Small intestine (tissue), 7 donors: ENCODE measurements at regions not wholly inside any gene's neighbourhood (a gene's known extent, or its start where the extent isn't known, plus 50 kb on each side); places are given as distances from the start of the nearest gene placed in this dataset.
"Not testable (repeated sequence)": the region's sequence is repeated elsewhere in the genome, so short reads cannot be mapped to it uniquely, and the experiment has no call there.

Experiments used
- DNase-seq, 2 donors: peaks; one replicate each; pipeline versions ENCODE4 v3.0.0 to v3.0.0-alpha.2; 2013
- FAIRE-seq: peaks from 2 replicates; lab custom pipeline; 2012; peaks lifted over from hg19 to GRCh38; lab: Jason Lieb, UNC
- H3K27ac ChIP-seq, 3 donors: one replicate each; pipeline ENCODE4 v1.5.1; 2013; ENCODE audit warnings: low read length in 2 of 3, mild to moderate bottlenecking in 2 of 3, control low read depth in 1 of 3, inconsistent platforms in 1 of 3, low read depth in 1 of 3, moderate library complexity in 1 of 3
- H3K27me3 ChIP-seq, 3 donors: one replicate each; pipeline ENCODE4 v1.6.1; 2013; ENCODE audit warnings: low read length in 3 of 3, inconsistent platforms in 1 of 3; ENCODE audit not compliant: control insufficient read depth in 3 of 3, insufficient read depth in 3 of 3
- H3K36me3 ChIP-seq, 3 donors: one replicate each; pipeline ENCODE4 v1.6.1; 2013; ENCODE audit warnings: low read length in 3 of 3, inconsistent platforms in 1 of 3, low read depth in 1 of 3, mild to moderate bottlenecking in 1 of 3, moderate library complexity in 1 of 3; ENCODE audit not compliant: control insufficient read depth in 3 of 3, insufficient read depth in 2 of 3
- H3K4me1 ChIP-seq, 3 donors: one replicate each; pipeline ENCODE4 v1.6.1; 2013; ENCODE audit warnings: low read length in 2 of 3, inconsistent platforms in 1 of 3, low read depth in 1 of 3, mild to moderate bottlenecking in 1 of 3, moderate library complexity in 1 of 3; ENCODE audit not compliant: control insufficient read depth in 3 of 3, insufficient read depth in 2 of 3
- H3K4me3 ChIP-seq, 3 donors: one replicate each; pipeline ENCODE4 v1.5.1; 2013; ENCODE audit warnings: low read length in 3 of 3, control low read depth in 1 of 3, inconsistent platforms in 1 of 3, low read depth in 1 of 3, mild to moderate bottlenecking in 1 of 3, moderate library complexity in 1 of 3
- H3K9me3 ChIP-seq, 2 donors: one replicate each; pipeline ENCODE4 v1.6.1; 2013; ENCODE audit warnings: low read depth in 1 of 2, low read length in 1 of 2; ENCODE audit not compliant: control insufficient read depth in 2 of 2, insufficient read depth in 1 of 2
- WGBS, 3 donors: extraction: QIAGEN DNeasy Blood & Tissue Kit; methylation state at CpG; one replicate each; pipeline ENCODE4 v1.1.7; 2013; 5-methylcytosine and 5-hydroxymethylcytosine counted together
- donor health status: healthy with polysubstance abuse.
- donor health status: control.
- donor health status: control.
- donor health status: Bipolar disorder and iron deficiency.
- donor health status: healthy.

- FAIRE-seq (no peak), DNase-seq (no peak)
- Histone ChIP-seq H3K9me3 (peaks cover 0 to 2% of the 10 kb centered on the region in 2 donors), H3K4me1 (no peaks in the 10 kb centered on the region), H3K27me3 (no peaks in the 10 kb centered on the region), H3K27ac (no peak overlapping the region), H3K4me3 (no peak overlapping the region), H3K36me3 (no peaks in the 10 kb centered on the region)
- WGBS, 3 donors, result 34 to 48% (median 44%) methylated on average over 2 of the region's 2 CpGs
Measured at GRCh38 chr6:84953111-84953755, 188.8 kb upstream of the TBX18 start.

- FAIRE-seq, H3K27ac ChIP-seq, H3K9me3 ChIP-seq, H3K4me3 ChIP-seq, H3K4me1 ChIP-seq, H3K36me3 ChIP-seq, H3K27me3 ChIP-seq, DNase-seq: not testable (repeated sequence)
- WGBS, 3 donors, result 76 to 85% (median 78%) methylated on average over 7 of the region's 7 CpGs
Measured at GRCh38 chr6:84944926-84945325, 180.5 kb upstream of the TBX18 start.

- WGBS, 3 donors, result 91 to 97% (median 96%) methylated on average over 1 of the region's 1 CpG
- peaks cover 0 to 2% of the 10 kb centered on the region in 2 donors for H3K9me3 ChIP-seq
- no peak for FAIRE-seq
- H3K4me1 ChIP-seq, result no peaks in the 10 kb centered on the region
- H3K36me3 ChIP-seq, result no peaks in the 10 kb centered on the region
- no peak for DNase-seq
- H3K4me3 ChIP-seq, result no peak overlapping the region
- no peaks in the 10 kb centered on the region for H3K27me3 ChIP-seq
- H3K27ac ChIP-seq, result no peak overlapping the region
Measured at GRCh38 chr6:84943905-84944304, 179.5 kb upstream of the TBX18 start.

GRCh38 chr6:84941609-84942008 is 177.2 kb upstream of the TBX18 start:
- not testable (repeated sequence) for H3K27ac ChIP-seq, H3K27me3 ChIP-seq

GRCh38 chr6:84929212-84929611 is 164.8 kb upstream of the TBX18 start:
- WGBS, 3 donors, result 39 to 62% (median 44%) methylated on average over 1 of the region's 1 CpG
- no peak overlapping the region for H3K27ac ChIP-seq
- H3K4me3 ChIP-seq, result no peak overlapping the region
- no peak for FAIRE-seq
- H3K27me3 ChIP-seq, result no peaks in the 10 kb centered on the region
- no peaks in the 10 kb centered on the region for H3K36me3 ChIP-seq
- no peaks in the 10 kb centered on the region for H3K4me1 ChIP-seq
- no peaks in the 10 kb centered on the region for H3K9me3 ChIP-seq
- no peak for DNase-seq

More at GRCh38 chr6:84941609-84942008, 177.2 kb upstream of the TBX18 start:
- not testable (repeated sequence) for H3K36me3 ChIP-seq, H3K9me3 ChIP-seq, FAIRE-seq, DNase-seq, H3K4me3 ChIP-seq, H3K4me1 ChIP-seq

GRCh38 chr6:84927551-84927950 is 163.2 kb upstream of the TBX18 start:
- DNase-seq (no peak), FAIRE-seq (no peak)
- Histone ChIP-seq H3K27me3 (no peaks in the 10 kb centered on the region), H3K9me3 (no peaks in the 10 kb centered on the region), H3K4me3 (no peak overlapping the region), H3K27ac (no peak overlapping the region), H3K36me3 (no peaks in the 10 kb centered on the region), H3K4me1 (no peaks in the 10 kb centered on the region)

GRCh38 chr6:84926189-84927155 is 162.1 kb upstream of the TBX18 start:
- WGBS, 3 donors, result 35 to 50% (median 36%) methylated on average over 5 of the region's 5 CpGs
- DNase-seq (no peak), FAIRE-seq (no peak)
- no peaks in the 10 kb centered on the region for H3K36me3 ChIP-seq
- no peaks in the 10 kb centered on the region for H3K9me3 ChIP-seq
- no peak overlapping the region for H3K27ac ChIP-seq
- no peak overlapping the region for H3K4me3 ChIP-seq
- H3K27me3 ChIP-seq, result no peaks in the 10 kb centered on the region
- no peaks in the 10 kb centered on the region for H3K4me1 ChIP-seq

GRCh38 chr6:84921891-84922290 is 157.5 kb upstream of the TBX18 start:
- Histone ChIP-seq H3K4me1 (no peaks in the 10 kb centered on the region), H3K9me3 (no peaks in the 10 kb centered on the region), H3K4me3 (no peak overlapping the region), H3K27me3 (no peaks in the 10 kb centered on the region), H3K36me3 (no peaks in the 10 kb centered on the region), H3K27ac (no peak overlapping the region)
- DNase-seq, result no peak
- FAIRE-seq, result no peak
- 75 to 87% (median 83%) methylated on average over 1 of the region's 1 CpG for WGBS, 3 donors
